GM12878 (cell line): ENCODE measurements at regions not wholly inside any gene's neighbourhood (a gene's known extent, or its start where the extent isn't known, plus 50 kb on each side); places are given as distances from the start of the nearest gene placed in this dataset.

Experiments
- ATAC-seq: fragments of 200-7000 bp; cut with Tn5 transposase; 3 replicates; pipeline ENCODE4 v1.9.1; 2020; ENCODE audit warnings: mild to moderate bottlenecking, moderate library complexity
- BruUV-seq: library from RNA; stranded (reverse); fragments of 400-500 nt; replicated peaks from 2 replicates; lab custom pipeline; 2021; lab: Mats Ljungman, UMichigan
- CTCF ChIA-PET: fragments of 300-600 bp; sonication (Branson Sonifier 250); formaldehyde crosslinking; extraction: SDS; loops from one replicate; lab custom pipeline; 2021; ENCODE audit warnings: inconsistent platforms; lab: Yijun Ruan, JAX
- POLR2A ChIA-PET: fragments of 350-600 bp; formaldehyde crosslinking; extraction: SDS; loops from one replicate; lab custom pipeline; 2021; ENCODE audit warnings: inconsistent platforms; lab: Charles Lee
- RAD21 ChIA-PET: fragments of 300-600 bp; sonication (Branson Sonifier 250); formaldehyde crosslinking; loops from one replicate; lab custom pipeline; 2023; ENCODE audit warnings: antibody characterized with exemption; ENCODE audit not compliant: unreplicated experiment; lab: Charles Lee
- SMC1A ChIA-PET: fragments of 300-600 bp; sonication (Branson Sonifier 250); formaldehyde crosslinking; loops from one replicate; lab custom pipeline; 2023; ENCODE audit not compliant: unreplicated experiment, uncharacterized antibody; lab: Charles Lee
- DNase-seq: peaks from one replicate; pipeline ENCODE4 v3.0.0-alpha.2; 2011; ENCODE audit warnings: low read depth, low spot score
- FAIRE-seq: peaks from 3 replicates; lab custom pipeline; 2011; peaks lifted over from hg19 to GRCh38; lab: Jason Lieb, UNC
- H2AFZ ChIP-seq: 2 replicates; pipeline ENCODE4 v1.6.0; 2011; ENCODE audit warnings: low read depth, low read length, control low read depth; ENCODE audit not compliant: control insufficient read depth
- H3K27ac ChIP-seq: 2 replicates; pipeline ENCODE4 v1.5.1; 2011; ENCODE audit warnings: control low read depth; ENCODE audit not compliant: control insufficient read depth, insufficient read depth
- H3K27me3 ChIP-seq, 2 experiments: replicated peaks in 1 of 2; 2 replicates each; pipeline versions ENCODE4 v1.6.0 to v1.6.1; 2011; ENCODE audit warnings: low read length in 1 of 2; ENCODE audit not compliant: control insufficient read depth in 2 of 2, insufficient read depth in 2 of 2
- H3K36me3 ChIP-seq, 2 experiments: 2 replicates each; pipeline ENCODE4 v1.5.1; 2011; ENCODE audit warnings: low read length in 1 of 2; ENCODE audit not compliant: control insufficient read depth in 2 of 2, insufficient read depth in 2 of 2
- H3K4me1 ChIP-seq: 2 replicates; pipeline ENCODE4 v1.6.1; 2011; ENCODE audit warnings: mild to moderate bottlenecking, low read length, moderate library complexity, mixed read lengths; ENCODE audit not compliant: control insufficient read depth, insufficient read depth
- H3K4me2 ChIP-seq: 2 replicates; pipeline ENCODE4 v1.6.0; 2011; ENCODE audit warnings: control low read depth; ENCODE audit not compliant: control insufficient read depth, insufficient read depth
- H3K4me3 ChIP-seq: fragments of 200-600 bp; sonication (generic); 2 replicates; pipeline ENCODE4 v1.5.1; 2016
- H3K79me2 ChIP-seq: 2 replicates; pipeline ENCODE4 v1.6.0; 2011; ENCODE audit warnings: low read length; ENCODE audit not compliant: control insufficient read depth, insufficient read depth
- H3K9ac ChIP-seq: 2 replicates; pipeline ENCODE4 v1.8.0; 2011; ENCODE audit warnings: low read length, control low read depth, mixed read lengths; ENCODE audit not compliant: control insufficient read depth, insufficient read depth
- H3K9me3 ChIP-seq: replicated peaks from 3 replicates; pipeline ENCODE4 v1.5.1; 2011; ENCODE audit warnings: mild to moderate bottlenecking, low read length; ENCODE audit not compliant: control insufficient read depth, insufficient read depth
- H4K20me1 ChIP-seq: 2 replicates; pipeline ENCODE4 v1.6.0; 2011; ENCODE audit not compliant: control insufficient read depth, insufficient read depth
- EP300 ChIP-seq, 2 experiments: fragments of 150-350 bp in 1 of 2; IDR thresholded peaks; 2 replicates each; pipeline ENCODE4 v1.6.1; 2011 to 2012; ENCODE audit warnings: low read depth in 2 of 2, low read length in 2 of 2, borderline replicate concordance in 1 of 2, improper control_type of control experiment in 1 of 2, inconsistent platforms in 1 of 2; ENCODE audit not compliant: control insufficient read depth in 1 of 2
- FOXK2 ChIP-seq: fragments of 450-650 bp; IDR thresholded peaks from 2 replicates; pipeline ENCODE4 v1.6.1; 2017; ENCODE audit warnings: mild to moderate bottlenecking, moderate library complexity
- MEF2B ChIP-seq: fragments of 450-650 bp; IDR thresholded peaks from 2 replicates; pipeline ENCODE4 v1.6.1; 2018; ENCODE audit warnings: mild to moderate bottlenecking, moderate library complexity; ENCODE audit not compliant: partially characterized antibody, poor library complexity, severe bottlenecking
- POU2F2 ChIP-seq: IDR thresholded peaks from 3 replicates; pipeline ENCODE4 v1.6.1; 2011; ENCODE audit warnings: low read depth, mild to moderate bottlenecking, low read length, borderline replicate concordance
- WGBS: methylation state at CpG from one replicate; pipeline ENCODE4 v1.1.6; 2016; ENCODE audit warnings: low lambda C conversion rate; ENCODE audit not compliant: insufficient replicate concordance, insufficient coverage; ENCODE audit errors: missing lambda C conversion rate; 5-methylcytosine and 5-hydroxymethylcytosine counted together
- in situ Hi-C: fragments of 300-500 bp; cut with MboI; formaldehyde crosslinking; loops from 9 replicates; pipeline ENCODE4 v1.14.3; 2018; ENCODE audit warnings: mixed read lengths
- intact Hi-C: fragments of 100-400 bp; cut with micrococcal nuclease; formaldehyde crosslinking; loops from one replicate; pipeline ENCODE4 v1.14.2; 2022; ENCODE audit not compliant: unreplicated experiment
- TF ChIP-seq, protein P1 (sequence below): fragments of 450-650 bp; IDR thresholded peaks from 2 replicates; pipeline ENCODE4 v1.6.1; 2016; ENCODE audit warnings: mild to moderate bottlenecking, moderate library complexity, borderline replicate concordance

DNA sequence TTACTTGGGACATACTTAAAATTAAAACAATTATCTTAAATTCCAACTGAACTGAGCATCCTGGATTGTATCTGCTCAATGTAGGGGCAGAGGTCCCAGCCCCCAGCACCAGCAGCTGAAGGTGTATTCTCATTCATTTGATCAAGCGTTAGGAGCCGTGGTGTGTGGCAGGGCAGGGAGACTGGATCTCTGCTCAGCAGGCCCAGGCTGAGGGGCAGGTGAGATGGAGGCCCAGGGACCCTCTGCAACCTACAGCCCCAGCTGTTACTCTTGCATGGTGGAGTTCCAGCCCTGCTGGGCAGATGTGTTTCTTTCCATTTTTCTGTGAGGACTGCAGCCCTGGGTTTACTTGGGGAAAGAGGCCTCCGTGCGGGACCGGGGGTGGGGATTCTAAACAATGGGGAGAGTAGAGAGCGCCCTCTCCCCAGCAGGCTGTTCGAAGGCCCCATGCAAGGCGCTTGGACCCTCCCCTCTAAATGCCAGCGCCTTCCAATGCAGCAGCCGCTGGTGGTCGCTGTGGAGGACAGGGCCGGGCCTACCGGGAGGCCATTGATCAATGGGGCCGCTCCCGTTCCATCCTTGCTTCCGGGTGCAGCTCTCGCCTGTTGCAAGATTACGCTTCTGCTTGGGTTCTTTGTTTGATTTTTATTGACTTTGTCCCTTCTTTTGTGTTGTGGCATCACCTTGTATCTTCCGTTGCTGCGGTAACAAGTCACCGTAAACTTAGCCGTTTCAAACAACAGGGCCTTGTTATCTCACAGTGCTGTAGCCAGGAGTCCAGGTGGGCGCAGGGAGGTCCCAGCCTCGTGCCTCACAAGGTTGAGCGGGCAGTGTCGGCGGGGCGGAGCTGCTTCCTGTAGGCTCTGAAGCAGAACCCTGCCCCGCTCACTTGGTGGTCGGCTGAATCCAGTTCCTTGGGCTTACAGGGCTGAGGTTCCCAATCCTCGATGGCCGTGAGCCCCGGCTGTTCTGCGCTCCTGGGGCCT, 134.8 kb upstream of the PHACTR3 start:
- SMC1A ChIA-PET, result no interaction called here
- BruUV-seq, result no TSS peak
- intact Hi-C loops (no loop called here), in situ Hi-C loops (no loop called here)
- FAIRE-seq, result no peak
- Histone ChIP-seq H2AFZ (no peak overlapping the region), H3K9me3 (no peaks in the 10 kb centered on the region), H3K4me2 (no peak overlapping the region), H3K9ac (no peak overlapping the region), H3K27ac (no peak overlapping the region), H3K36me3 (no peaks in the 10 kb centered on the region), H3K79me2 (no peaks in the 10 kb centered on the region), H3K4me1 (no peaks in the 10 kb centered on the region), H3K27me3 (peaks cover 3 to 4% of the 10 kb centered on the region in 2 experiments; a peak in 2 of 4 replicates), H3K4me3 (no peak overlapping the region), H4K20me1 (no peaks in the 10 kb centered on the region)
- CTCF ChIA-PET, result no interaction called here
- 56% methylated on average over 34 of the region's 34 CpGs for WGBS
- no peak for DNase-seq
- TF ChIP-seq POU2F2, result no peak
- TF ChIP-seq, protein P1, sequence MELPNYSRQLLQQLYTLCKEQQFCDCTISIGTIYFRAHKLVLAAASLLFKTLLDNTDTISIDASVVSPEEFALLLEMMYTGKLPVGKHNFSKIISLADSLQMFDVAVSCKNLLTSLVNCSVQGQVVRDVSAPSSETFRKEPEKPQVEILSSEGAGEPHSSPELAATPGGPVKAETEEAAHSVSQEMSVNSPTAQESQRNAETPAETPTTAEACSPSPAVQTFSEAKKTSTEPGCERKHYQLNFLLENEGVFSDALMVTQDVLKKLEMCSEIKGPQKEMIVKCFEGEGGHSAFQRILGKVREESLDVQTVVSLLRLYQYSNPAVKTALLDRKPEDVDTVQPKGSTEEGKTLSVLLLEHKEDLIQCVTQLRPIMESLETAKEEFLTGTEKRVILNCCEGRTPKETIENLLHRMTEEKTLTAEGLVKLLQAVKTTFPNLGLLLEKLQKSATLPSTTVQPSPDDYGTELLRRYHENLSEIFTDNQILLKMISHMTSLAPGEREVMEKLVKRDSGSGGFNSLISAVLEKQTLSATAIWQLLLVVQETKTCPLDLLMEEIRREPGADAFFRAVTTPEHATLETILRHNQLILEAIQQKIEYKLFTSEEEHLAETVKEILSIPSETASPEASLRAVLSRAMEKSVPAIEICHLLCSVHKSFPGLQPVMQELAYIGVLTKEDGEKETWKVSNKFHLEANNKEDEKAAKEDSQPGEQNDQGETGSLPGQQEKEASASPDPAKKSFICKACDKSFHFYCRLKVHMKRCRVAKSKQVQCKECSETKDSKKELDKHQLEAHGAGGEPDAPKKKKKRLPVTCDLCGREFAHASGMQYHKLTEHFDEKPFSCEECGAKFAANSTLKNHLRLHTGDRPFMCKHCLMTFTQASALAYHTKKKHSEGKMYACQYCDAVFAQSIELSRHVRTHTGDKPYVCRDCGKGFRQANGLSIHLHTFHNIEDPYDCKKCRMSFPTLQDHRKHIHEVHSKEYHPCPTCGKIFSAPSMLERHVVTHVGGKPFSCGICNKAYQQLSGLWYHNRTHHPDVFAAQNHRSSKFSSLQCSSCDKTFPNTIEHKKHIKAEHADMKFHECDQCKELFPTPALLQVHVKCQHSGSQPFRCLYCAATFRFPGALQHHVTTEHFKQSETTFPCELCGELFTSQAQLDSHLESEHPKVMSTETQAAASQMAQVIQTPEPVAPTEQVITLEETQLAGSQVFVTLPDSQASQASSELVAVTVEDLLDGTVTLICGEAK, result no peak
- TF ChIP-seq FOXK2, result no peak
- no peak for TF ChIP-seq MEF2B
- no peak for TF ChIP-seq EP300 (IDR thresholded peaks at IDR 0.05; ENCODE audit: borderline replicate concordance in 1 of 2, control insufficient read depth in 1 of 2, low read depth in 2 of 2, low read length in 2 of 2)
- RAD21 ChIA-PET, result no interaction called here
- POLR2A ChIA-PET, result no interaction called here
- no peak for ATAC-seq
